OCI-LY3 (cell line): ENCODE measurements at regions not wholly inside any gene's neighbourhood (a gene's known extent, or its start where the extent isn't known, plus 50 kb on each side); places are given as distances from the start of the nearest gene placed in this dataset.

Experiments used
- H2AFZ ChIP-seq: fragments of 200-600, 300-600 bp; shearing (Covaris generic); 2 replicates; pipeline ENCODE4 v1.6.0; 2014; ENCODE audit warnings: antibody characterized with exemption, low read depth, low read length
- H3K27ac ChIP-seq: fragments of 200-600, 300-600 bp; sonication (generic); 2 replicates; pipeline ENCODE4 v1.5.1; 2014; ENCODE audit warnings: mild to moderate bottlenecking, low read length, moderate library complexity, mixed read lengths
- H3K27me3 ChIP-seq: fragments of 200-600, 300-600 bp; sonication (generic); 2 replicates; pipeline ENCODE4 v1.6.1; 2014; ENCODE audit warnings: low read depth, low read length, mixed read lengths
- H3K36me3 ChIP-seq: fragments of 200-600, 300-600 bp; sonication (generic); replicated peaks from 2 replicates; pipeline ENCODE3; 2014; ENCODE audit warnings: low read depth, low read length, mixed read lengths
- H3K4me1 ChIP-seq: fragments of 300-600, 200-600 bp; sonication (generic); 2 replicates; pipeline ENCODE4 v1.6.1; 2014; ENCODE audit warnings: low read length, mixed read lengths
- H3K4me2 ChIP-seq: fragments of 200-600, 300-600 bp; sonication (generic); 2 replicates; pipeline ENCODE4 v1.6.1; 2014; ENCODE audit warnings: low read length, mixed read lengths
- H3K4me3 ChIP-seq: fragments of 300-600, 200-600 bp; sonication (generic); 2 replicates; pipeline ENCODE4 v1.5.1; 2014; ENCODE audit warnings: antibody characterized with exemption, mild to moderate bottlenecking, low read length, moderate library complexity
- H3K79me2 ChIP-seq: fragments of 300-600, 200-600 bp; shearing (Covaris generic); 2 replicates; pipeline ENCODE4 v1.6.1; 2014; ENCODE audit warnings: mild to moderate bottlenecking, low read length, mixed read lengths
- H3K9ac ChIP-seq: fragments of 300-600, 200-600 bp; shearing (Covaris generic); 2 replicates; pipeline ENCODE4 v1.6.0; 2014; ENCODE audit warnings: mild to moderate bottlenecking, low read length, moderate library complexity
- H3K9me3 ChIP-seq: fragments of 200-600, 300-600 bp; shearing (Covaris generic); 2 replicates; pipeline ENCODE4 v1.6.1; 2014; ENCODE audit warnings: low read length, mixed read lengths; ENCODE audit not compliant: insufficient read depth
- H4K20me1 ChIP-seq: fragments of 200-600, 300-600 bp; sonication (generic); 2 replicates; pipeline ENCODE4 v1.6.1; 2016; ENCODE audit warnings: low read length, mixed read lengths; ENCODE audit not compliant: insufficient read depth
- EZH2phosphoT487 ChIP-seq: fragments of 200-600 bp; shearing (Covaris generic); IDR thresholded peaks from 2 replicates; pipeline ENCODE4 v1.6.1; 2018; ENCODE audit warnings: antibody characterized with exemption, mixed run types, low read depth
- TF ChIP-seq, protein P1 (sequence below): fragments of 200-600, 300-600 bp; sonication (generic); IDR thresholded peaks from 2 replicates; pipeline ENCODE4 v1.5.1; 2014; ENCODE audit warnings: antibody characterized with exemption, low read length, low read depth

DNA sequence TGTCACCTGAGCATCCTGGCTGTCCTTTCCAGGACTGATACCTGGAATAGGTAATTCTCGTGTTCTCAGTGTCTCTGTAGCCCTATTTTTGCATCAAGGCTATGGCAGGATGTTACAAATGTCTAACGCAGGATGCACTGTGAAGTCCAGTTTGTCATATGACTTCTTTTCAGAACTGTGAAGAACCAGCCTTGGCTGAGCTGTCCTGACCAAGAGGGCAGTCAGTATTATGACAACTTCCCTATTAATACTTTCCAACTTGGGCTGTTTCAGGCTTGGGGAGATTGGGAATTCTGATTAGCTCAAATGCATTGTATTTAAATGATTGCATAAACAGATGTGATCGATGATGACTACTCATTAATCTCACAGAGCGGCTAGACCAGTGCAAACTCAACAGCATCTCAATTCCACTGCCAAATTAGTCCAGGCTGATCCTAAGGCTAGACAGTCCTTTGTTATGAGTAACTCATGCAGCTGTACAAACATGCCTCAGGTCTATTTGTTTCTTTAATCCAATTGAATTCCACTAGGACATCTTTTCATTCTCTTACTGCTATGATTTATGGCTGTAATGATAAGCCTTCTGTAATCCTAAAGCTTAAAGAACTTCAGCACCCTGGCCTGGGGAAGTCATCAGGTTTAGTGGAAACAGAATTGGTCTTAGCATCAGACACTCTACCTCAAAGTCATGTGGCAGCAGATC, 331.6 kb downstream of the KCNS3 start:
- H3K9ac ChIP-seq = no peak overlapping the region
- H3K9me3 ChIP-seq = no peaks in the 10 kb centered on the region
- TF ChIP-seq, protein P1, sequence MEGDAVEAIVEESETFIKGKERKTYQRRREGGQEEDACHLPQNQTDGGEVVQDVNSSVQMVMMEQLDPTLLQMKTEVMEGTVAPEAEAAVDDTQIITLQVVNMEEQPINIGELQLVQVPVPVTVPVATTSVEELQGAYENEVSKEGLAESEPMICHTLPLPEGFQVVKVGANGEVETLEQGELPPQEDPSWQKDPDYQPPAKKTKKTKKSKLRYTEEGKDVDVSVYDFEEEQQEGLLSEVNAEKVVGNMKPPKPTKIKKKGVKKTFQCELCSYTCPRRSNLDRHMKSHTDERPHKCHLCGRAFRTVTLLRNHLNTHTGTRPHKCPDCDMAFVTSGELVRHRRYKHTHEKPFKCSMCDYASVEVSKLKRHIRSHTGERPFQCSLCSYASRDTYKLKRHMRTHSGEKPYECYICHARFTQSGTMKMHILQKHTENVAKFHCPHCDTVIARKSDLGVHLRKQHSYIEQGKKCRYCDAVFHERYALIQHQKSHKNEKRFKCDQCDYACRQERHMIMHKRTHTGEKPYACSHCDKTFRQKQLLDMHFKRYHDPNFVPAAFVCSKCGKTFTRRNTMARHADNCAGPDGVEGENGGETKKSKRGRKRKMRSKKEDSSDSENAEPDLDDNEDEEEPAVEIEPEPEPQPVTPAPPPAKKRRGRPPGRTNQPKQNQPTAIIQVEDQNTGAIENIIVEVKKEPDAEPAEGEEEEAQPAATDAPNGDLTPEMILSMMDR = no peak
- no peak for TF ChIP-seq EZH2phosphoT487
- no peak overlapping the region for H2AFZ ChIP-seq
- H3K4me3 ChIP-seq = no peak overlapping the region
- H3K4me2 ChIP-seq = no peak overlapping the region
- peaks cover under 1% of the 10 kb centered on the region; the same call in 1 of the 2 replicates for H3K27me3 ChIP-seq
- no peak overlapping the region for H3K27ac ChIP-seq
- H3K4me1 ChIP-seq = no peaks in the 10 kb centered on the region
- H4K20me1 ChIP-seq = no peaks in the 10 kb centered on the region
- no peaks in the 10 kb centered on the region for H3K36me3 ChIP-seq
- H3K79me2 ChIP-seq = no peaks in the 10 kb centered on the region

DNA sequence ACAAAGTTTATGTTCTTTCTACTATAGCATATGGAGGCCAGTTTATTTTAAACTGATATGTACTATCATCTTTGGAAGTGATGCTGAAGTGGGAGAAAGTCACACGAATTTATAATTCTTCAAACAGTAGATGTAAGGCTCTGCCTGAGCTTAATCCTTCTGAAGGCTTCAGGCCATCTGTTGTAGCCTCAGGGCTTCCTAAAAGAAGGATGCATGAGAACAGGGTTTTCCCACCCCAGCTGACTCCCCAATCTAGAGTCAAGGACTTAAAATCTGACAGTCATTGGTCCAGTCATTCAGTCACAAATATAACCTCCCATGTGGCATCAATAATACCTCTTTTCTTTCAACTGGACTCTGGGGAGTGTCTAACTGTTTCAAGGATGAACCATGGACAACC, 330.5 kb downstream of the KCNS3 start:
- no peak overlapping the region for H2AFZ ChIP-seq

DNA sequence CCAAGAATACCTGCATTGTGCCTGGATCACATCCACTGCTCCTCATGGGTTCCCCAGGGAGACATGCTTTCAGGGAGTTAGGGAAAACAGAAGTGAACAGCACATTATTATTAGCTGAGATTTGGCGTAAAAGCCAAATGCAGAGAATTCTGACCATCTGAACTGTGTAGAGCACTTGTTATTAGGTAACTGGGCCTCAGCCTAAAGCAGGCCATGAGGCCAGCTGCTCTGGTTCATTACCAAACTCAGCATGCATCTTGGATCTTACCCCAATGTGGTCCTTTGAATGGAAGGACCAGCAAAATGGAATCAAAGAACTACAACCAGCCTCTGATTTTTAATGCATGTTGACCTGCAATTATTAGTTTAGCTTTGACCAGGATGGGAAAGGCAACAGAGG, 322.3 kb downstream of the KCNS3 start:
- H3K9me3 ChIP-seq = no peaks in the 10 kb centered on the region
- TF ChIP-seq, protein P1 = no peak
- no peak overlapping the region for H3K9ac ChIP-seq
- H3K4me3 ChIP-seq = no peak overlapping the region
- no peaks in the 10 kb centered on the region for H3K36me3 ChIP-seq
- no peaks in the 10 kb centered on the region for H4K20me1 ChIP-seq
- H3K4me1 ChIP-seq = no peaks in the 10 kb centered on the region
- H2AFZ ChIP-seq = no peak overlapping the region
- H3K4me2 ChIP-seq = no peak overlapping the region
- peaks cover 3% of the 10 kb centered on the region; the same call in 1 of the 2 replicates for H3K27me3 ChIP-seq
- H3K27ac ChIP-seq = no peak overlapping the region
- H3K79me2 ChIP-seq = no peaks in the 10 kb centered on the region

More for the DNA sequence above, 330.5 kb downstream of the KCNS3 start:
- Histone ChIP-seq H3K4me1 (no peaks in the 10 kb centered on the region), H3K27ac (no peak overlapping the region), H3K9ac (no peak overlapping the region), H3K36me3 (no peaks in the 10 kb centered on the region), H3K79me2 (no peaks in the 10 kb centered on the region), H3K9me3 (no peaks in the 10 kb centered on the region), H3K27me3 (peaks cover 3% of the 10 kb centered on the region; the same call in 1 of the 2 replicates), H3K4me2 (no peak overlapping the region), H4K20me1 (no peaks in the 10 kb centered on the region), H3K4me3 (no peak overlapping the region)
- no peak for TF ChIP-seq EZH2phosphoT487
- TF ChIP-seq, protein P1 = no peak

DNA sequence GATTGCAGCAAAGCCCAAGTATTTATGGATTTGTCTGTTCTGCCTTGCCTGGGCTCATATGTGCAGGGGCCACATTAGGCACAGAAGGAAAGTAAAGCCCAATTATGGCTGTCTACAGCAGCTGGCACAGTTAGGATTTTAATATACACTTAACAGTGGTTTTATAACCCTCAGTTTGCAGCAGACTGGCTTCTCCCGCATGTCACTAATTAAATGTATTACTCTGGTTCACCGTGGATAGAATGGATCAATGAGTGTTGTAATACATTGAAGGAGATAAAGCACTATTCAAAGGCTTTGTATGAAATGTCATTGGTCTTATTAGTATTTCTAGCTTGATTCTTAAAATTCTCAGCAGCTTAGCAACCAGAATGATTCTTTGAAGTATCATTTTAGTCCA, 320.2 kb downstream of the KCNS3 start:
- Histone ChIP-seq H3K4me1 (no peaks in the 10 kb centered on the region), H2AFZ (no peak overlapping the region), H3K4me2 (no peak overlapping the region), H3K9ac (no peak overlapping the region), H3K4me3 (no peak overlapping the region), H3K79me2 (no peaks in the 10 kb centered on the region), H3K27ac (no peak overlapping the region), H3K36me3 (no peaks in the 10 kb centered on the region), H3K9me3 (no peaks in the 10 kb centered on the region), H4K20me1 (no peaks in the 10 kb centered on the region), H3K27me3 (no peaks in the 10 kb centered on the region)
- no peak for TF ChIP-seq EZH2phosphoT487
- TF ChIP-seq, protein P1 = no peak
